ENCODE measurements at regions not wholly inside any gene's neighbourhood (a gene's known extent, or its start where the extent isn't known, plus 50 kb on each side); places are given as distances from the start of the nearest gene placed in this dataset.

DNA sequence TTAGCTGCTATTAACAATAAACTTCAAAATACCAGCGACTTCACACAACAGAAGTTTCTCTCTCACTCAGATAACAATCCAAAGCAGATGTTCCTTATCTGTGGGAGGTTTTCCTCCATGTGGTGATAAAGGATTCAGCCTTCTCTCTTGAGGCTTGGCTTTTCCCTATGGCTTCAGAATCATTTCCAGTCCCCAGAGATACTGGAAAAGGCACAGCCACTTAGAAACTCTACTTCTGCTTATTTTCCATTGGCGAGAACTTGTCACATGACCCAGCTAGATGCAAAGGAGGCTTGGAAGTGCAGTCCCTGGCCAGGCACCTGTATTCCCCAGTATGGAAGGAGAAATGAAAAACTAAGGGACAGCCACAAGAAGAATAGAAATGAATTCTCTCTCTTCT, 344.8 kb downstream of the MTX2 start:
- DNase-seq, result no peak

DNA sequence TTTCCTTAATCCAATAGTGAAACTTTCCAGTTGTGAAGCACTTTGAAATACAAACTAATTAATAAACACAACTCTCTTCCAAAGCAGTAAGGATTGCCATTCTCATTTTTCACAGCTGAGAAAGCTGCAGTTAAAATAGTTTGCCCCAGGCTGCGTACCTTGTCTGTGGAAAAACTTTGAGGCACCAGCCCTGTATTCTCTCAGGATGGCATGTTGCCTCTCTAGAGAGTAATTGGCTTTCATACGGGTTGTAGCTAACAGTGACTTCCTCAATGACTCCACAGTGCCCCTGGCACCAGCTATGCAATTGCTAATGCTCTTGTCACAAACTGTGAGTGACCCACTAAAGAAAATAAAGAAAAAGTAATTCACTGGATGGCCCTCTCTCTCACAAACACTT, 345.7 kb downstream of the MTX2 start:
- no peak for DNase-seq

DNA sequence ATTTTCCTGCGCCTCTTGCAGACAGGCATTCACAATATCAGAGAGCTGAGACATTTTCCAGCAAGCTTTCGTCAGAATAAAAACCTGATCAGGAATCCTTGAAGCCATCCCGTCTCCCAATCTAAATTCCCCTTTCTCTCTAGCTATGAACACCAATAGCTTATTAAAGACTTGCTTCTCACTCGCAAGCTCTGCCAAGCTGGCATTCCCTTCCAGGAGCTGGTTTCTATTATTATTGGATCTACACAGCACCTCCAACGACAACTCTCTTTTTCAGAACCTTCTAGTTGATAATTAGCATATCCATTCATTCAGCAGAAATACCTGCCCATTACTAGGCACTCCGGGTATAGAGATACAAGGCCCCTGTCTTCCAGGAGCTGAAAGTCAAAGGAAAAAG, 350.3 kb downstream of the MTX2 start:
- DNase-seq, result no peak

DNA sequence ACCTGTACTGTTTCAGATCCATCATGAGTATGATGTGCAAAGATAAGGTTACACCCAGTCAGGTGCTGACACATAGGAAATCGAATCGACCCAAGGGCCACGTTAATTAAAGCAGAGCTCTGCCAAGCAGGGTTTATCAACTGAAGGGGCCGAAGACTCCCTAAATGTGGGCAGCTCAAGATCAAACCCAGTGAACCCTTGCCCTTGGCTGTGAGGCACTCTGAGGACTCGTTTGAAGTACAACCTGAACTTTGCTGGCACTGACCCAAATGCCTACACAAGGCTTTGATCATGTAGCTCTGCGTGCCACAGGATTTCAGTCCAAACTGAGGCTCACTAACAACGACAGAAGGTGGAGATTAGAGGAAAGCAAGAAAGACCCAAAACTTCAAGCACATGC, 352.1 kb downstream of the MTX2 start:
- DNase-seq, result no peak

DNA sequence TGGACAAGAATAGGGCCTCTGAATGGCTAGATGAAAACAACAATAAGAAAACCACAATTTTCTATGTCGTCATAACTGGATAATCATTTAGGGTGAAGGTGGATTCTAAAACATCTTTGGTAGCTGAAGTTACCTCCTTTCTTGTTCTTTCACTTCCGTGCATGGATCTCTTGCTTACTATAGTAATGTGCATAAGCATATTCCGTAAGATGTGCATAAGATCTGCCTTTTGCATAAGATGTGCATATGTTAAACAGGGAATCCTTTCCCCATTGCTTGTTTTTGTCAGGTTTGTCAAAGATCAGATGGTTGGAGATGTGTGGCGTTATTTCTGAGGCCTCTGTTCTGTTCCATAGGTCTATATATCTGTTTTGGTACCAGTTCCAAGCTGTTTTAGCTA, 353.6 kb downstream of the MTX2 start:
- no peak for DNase-seq

DNA sequence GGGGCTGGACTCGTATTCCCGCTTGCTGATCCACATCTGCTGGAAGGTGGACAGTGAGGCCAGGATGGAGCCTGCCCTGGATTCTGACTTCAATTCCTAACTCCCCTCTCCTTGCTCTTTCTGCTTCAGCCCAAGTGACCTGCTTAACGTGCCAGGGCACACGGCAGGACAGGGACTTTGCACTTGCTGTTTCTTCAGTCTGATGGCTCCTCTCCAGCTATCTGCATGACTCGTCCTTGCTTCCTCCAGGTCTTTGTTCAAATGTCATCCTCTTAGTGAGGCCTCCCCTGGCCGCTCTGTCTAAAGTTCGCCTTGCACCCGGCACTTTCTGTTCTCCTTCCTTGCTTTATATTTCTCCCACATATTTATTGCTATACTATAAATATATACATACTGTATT, 357.6 kb downstream of the MTX2 start:
- no peak for DNase-seq

DNA sequence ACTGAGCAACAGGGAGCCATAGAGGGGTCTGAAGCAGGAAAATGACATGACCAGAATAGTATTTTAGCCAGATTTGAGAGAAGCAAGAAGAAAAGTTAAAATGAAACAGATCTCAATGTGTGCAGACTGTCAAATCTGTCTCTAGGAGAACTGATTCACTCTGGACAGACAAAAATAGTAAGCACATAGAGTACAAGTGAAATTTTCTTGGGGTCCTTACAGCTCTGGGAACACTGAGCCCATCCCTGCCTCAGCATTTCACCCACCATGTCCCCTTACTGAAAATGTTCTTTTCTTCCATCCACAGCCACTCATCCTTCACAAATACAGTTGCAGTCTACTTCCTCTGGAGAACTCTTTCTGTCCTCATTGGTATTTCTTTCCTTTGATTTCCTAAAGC, 359.2 kb downstream of the MTX2 start:
- DNase-seq, result no peak

DNA sequence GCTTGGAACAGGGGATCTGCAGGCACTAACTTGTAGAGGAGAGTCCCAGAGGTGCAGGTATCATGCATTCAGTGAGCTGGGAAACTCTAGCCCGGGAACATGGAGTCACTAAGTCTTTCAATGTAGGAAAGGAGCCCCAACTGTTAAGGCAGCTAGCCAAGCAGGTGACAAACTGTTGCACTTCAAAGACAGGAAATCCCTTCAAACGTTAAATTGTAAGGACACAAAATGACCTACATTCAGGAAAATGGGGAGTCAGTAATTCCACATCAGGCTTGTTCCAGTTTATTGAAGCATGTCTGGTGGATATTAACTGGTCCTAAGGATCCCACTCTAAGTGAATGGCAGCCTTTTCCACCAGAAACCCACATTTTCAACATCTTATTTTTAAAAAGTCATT, 364.5 kb downstream of the MTX2 start:
- no peak for DNase-seq

DNA sequence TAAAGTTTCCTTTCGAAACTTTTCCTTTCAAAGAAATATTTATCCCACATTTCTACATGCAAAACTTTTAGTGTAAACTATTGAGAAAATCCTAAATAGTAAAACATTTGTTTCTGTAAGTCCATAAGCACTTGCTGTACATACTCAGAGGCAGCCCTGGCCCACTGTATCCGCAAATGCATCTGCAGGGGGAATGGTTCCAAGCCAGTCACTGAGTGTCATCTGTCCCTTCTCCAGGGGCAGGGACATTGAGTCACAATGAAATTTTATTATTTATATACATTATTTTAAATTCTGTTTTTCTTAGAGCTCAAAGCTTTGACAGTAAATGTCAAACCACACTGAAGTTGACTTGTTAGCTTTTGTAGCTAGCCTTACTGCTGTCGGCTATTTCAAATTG, 367.2 kb downstream of the MTX2 start:
- peak; percentile 37 for DNase-seq

DNA sequence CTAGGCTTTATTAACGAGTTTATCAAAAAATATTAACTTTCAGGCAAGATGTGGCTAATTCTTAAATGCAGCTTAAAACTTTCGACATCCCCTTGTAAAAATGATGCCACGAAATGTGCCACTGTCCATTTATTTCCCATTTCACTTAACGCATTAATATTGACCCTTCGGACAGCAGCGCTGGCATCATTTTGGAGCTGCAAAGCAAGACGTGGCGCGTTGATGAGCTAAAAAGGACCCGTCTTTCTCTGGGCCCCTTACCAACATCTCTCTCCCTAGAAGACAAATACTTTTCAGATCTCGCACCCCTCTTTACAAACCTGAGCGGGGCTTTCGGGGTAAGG, 367.9 kb downstream of the MTX2 start:
- DNase-seq, result peak; percentile 73

DNA sequence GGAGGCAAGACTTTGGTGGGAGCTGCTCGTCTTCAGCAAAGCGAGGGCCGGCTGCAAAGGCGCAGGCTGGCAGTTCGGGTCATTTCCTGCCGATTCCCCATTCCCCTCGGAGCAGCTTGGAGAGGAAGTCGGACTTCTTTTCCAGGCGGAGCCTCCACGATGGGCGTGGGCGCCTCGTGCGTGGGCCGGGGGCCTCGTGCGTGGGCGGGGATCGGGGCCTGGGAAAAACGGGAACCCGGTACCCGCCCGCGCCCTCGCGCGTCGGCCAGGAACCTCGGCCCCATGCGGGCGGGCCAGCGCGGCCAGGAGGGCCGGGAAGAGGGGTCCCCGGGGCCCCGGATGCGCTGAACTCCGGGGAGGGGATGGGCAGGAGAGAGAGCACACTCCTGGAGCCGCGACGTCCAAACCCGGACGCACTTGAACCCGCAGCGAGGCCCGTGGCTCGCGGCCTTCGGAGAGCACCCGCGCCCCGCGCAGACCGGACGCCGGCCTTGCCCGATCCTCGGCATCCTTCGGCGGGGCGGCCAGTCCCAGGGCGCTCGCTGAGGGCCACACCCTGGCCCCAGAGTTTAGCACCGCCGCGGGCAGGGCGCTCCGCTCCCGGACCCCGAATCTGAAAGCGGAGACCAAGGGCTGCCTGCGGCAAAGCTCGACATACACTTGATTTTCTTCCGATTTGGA, 368.4 kb downstream of the MTX2 start:
- no peak for DNase-seq

DNA sequence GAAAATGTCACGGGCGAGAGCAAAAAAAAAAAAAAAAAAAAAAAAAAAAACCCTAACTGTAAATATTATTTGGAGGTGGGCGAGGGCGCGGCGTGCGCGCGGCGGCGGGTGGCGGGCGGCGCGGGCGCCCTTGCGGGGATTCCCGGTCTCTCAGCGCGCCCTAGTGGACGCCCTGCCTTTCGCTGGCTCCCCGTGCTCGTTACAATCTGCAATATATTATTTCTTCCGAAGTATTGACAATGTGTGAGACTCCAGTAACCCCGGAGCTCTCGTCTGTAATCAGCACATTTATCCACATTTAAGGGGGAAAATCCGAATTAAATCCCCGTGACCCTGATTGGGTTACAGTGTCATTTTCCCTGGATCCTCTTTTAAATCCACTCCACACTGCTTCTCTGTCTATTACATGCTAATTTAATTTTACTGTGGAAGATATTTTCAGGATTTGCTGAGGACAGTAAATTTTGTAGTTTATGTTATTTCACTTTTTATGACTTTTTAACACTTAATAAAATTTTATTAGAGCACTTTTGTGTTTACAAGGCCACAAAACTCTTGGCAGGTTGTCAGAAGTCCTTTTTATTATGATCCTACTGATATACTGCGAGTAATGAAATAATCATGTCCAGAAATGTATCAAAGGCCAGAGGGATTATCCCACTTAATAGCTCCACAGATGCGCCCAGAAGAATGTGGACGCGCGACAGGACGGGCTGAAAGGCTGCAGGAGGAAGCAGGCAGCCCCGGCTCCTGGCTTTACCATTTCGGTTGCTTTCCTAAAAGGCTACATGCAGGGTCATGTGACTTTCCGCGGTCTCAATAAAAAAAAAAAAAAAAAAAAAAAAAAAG, 369.1 kb downstream of the MTX2 start:
- DNase-seq, result peak; percentile 81

DNA sequence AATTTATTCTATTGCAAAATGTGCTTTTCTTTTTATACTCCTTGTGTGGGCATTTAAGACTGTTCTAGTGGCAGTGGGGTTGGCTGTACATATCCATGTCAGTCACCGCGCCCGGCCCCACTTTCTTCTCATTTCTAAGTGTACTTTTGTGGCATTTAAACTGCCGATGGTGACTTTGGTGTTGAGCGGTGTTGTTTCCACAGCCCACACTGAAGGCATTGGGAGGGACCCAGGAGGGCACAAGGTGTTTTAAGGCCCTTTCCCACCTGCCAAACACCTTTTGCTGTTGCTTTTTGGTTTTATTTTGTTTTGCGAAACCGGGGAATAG, 369.7 kb downstream of the MTX2 start:
- DNase-seq, result no peak

DNA sequence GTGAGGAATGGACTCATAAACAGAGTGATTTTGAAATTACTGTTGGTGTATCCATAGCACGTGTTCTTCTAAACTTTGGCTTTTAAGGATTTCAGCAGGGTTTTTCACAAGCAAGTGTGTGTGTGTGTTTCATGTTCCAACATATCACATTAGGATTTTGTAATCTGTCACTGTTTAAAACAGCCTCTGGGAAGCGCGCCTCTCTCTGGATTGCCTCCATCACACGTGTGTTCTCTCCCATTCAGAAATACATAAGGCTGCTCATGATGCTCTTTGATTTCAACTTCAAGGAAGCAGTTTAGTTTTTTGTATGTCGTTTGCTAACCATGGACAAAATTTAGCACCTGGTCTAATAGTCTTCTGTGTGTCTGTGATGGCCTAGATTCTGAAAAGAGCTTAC, 370.4 kb downstream of the MTX2 start:
- DNase-seq, result no peak

DNA sequence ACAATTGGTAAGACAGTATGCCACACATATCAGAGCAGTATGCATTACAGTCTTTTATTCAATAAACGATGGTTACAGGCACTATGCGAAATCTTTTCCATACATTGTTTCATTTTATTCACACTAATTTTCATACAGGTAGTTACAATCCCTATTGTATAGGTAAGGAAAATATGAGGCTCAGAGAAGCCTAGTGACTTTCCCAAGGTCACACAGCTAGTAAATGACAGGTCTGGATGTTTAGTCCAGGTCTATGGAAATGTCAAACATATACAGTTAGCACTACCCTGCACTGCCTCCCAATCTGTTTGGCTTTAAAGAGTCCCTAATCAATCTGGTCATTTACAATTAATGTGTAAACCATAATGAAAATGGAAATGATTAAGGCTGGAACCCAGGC, 372.2 kb downstream of the MTX2 start:
- no peak for DNase-seq

DNA sequence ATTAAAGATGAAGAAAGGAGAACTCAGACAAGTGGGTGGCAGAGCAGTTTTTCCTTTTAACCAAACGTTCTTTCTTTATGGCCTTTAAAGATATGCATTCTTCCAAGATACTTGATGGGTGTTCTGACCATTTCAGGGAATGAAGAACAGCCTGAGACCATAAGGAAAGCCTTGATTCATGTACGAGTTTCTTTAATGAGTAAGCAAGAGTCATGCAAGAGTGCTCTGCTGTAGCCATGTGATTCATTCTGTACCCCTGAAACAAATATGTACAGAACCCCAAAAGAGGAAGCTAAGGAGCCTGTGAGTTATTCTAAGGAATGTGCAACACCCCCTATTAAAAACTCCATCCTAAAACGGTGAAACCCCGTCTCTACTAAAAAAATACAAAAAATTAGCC, 372.8 kb downstream of the MTX2 start:
- DNase-seq, result no peak

DNA sequence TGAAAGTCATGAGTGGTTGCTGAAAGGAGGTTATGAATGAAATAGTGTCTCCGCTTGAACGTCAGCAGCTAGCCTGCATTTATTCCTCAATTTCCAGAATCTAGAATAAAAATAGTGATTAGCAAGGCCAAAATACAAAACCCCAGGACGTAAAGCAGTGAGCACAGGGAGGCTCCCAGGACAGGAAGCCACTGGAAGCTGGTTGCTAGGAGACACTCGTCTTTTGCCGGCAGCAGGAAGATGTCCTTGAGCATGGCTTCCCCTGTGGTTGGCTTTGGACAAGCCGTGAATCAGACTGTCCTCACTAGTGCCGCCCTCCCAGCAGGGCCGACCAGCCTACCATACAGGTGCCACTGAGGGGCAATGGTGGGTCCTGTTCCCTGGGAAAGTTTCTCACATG, 374.4 kb downstream of the MTX2 start:
- DNase-seq, result peak; percentile 14

DNA sequence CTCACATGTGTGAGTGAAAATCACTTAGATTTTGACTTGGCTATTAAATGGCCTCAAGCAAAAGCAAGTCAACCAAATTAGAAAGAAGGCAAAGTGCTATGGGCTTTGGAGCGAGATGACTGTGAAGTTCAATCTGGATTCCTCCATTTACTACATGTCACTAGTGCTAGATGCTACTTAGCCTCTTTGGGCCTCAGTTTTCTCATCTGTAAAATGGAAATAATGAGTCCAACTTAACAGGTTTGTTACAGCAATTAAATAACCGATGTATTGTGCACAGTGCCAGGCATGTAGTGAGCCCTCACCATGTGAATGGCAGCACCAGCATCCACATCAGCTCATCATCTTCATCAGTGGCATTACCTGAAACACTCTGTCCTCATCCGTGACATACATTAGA, 376.3 kb downstream of the MTX2 start:
- DNase-seq, result no peak

DNA sequence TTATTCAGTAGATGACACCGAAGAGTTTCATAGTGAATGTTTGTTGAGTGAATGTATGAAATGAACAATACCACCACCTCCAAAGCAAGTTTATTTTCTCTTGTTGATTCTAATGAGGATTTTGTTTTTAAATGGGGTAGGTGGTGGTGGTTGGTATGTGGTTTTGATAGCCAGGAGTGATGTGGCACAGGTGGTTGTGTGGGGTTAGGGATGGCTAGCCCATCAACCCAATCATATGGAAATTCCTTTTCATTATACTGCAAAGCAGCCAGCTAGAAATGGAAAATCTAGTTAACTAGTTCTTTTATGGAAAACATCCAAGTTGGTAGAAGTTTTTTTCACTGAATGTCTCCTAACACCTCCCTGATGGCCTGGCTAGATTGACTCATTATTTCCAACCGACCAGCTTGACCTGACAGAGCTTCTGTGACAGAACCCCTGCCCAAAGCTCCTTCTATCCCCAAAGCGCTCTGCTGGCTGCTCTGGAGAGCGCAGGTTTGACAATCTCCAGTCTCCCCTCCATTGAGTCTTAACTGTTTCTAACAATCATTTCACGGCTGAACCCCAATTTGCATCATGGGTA, 376.9 kb downstream of the MTX2 start:
- DNase-seq, result no peak

DNA sequence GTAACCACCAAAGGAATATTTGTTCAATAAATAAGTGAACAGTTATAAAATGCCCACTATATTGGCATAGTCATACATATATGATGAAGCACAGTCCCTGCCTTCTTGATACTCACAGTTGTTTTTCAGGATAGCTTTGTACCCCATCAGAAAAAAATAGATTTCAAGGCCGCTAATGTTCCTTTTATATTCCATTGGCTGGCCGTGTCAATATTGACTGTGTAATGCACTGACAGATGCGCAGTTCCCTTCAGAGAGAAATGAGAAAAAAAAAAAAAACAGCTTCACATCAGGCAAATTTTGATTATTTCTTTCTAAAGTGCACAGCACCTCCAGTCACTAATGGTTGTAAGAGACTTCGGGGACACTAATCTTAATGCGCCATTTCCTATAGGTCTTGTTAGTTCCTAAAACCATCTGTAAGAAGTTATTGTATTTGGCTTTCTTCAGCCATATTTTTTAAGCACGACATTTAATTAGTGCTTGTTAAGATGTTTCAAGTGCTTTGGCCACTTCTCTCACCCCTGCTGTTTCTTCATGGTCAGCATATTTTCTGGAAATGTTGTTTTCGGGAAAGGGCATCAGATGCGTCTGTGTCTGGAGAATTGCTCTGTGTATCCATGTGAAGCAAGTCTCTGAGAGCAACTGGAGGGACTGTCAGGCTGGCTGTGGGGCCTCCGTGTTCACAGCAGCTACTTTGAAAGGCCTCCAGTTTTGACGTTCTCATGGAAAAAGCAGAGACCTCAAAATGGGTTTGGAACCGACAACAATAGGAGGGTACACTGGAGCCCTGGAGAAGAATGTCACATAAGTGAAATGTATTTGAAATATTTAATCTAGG, 378.3 kb downstream of the MTX2 start:
- peak; percentile 62 for DNase-seq

DNA sequence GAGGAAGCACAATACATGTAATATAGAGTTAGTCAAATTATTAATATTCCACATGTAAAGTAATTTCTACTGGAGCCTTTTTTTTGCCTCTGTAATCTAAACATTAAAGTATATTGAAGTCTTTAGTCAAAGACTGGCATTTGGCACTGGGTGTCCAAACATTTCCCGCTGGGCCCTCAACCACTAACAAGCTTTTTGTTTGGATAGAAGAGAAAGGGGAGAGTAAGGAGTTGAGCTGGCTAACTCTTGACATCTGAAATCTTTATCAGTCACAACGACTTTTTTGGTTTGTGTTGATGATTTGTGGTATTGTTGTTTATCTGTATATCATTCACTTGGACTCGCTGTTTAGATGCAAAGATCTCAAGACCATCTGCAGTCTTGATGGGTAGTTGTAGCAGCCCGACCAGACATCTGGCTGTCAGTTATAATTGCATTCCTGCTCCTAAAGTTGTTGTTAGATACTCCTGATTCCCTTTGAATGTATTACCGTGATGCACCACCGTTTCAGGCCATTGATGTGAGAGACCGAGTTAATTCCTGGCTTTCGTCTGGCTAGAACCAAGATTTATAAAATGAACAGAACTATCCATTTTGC, 379.6 kb downstream of the MTX2 start:
- no peak for DNase-seq

DNA sequence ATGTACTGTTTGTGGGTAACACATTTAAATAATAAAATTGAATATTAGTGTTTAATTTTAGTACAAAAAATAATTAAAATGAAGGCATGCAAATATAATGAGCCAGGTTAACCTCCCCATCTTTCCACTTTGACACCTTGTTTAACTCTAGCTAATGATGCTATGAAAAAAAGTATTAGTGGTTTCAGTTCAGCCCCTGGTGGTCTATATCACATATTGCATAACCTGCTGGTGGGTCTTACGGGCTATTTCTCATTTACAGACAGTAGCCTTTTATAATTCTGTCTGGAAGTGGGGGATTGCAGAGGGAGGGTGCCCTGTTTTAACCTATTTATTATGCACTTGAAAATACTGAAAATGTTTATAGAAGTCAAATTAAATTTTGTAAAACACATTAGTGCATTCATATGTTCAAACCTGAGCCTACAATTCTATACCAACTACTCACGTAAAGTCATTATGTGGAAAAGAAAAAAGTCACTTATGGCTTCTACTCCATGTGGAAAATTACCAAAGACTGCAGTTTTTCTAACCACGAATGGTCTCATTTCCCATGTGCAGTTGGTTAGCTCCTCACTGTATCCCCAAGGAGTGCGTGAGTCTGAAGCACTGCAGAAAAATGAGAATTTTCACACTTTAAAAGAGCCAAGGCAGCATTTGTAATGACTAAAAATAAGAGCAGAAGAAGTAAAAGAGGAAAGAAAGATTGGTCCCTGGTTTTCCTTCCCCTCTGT, 381.0 kb downstream of the MTX2 start:
- DNase-seq, result no peak

Data from DMS79 treated with DMSO at 0.1 percent for 48 hours (cell line).